Stimulated activated CD4-positive, alpha-beta T cell treated with anti-CD3 and anti-CD28 coated beads, Interleukin-12 subunit alpha, Interleukin-12 subunit beta, amount 100 ng/mL, for 24 hours (primary cell): ENCODE measurements at regions not wholly inside any gene's neighbourhood (a gene's known extent, or its start where the extent isn't known, plus 50 kb on each side); places are given as distances from the start of the nearest gene placed in this dataset.

Experiments
- DNase-seq, 2 experiments: peaks; one replicate each; pipeline ENCODE4 v3.0.0-alpha.2; 2020; ENCODE audit warnings: low read depth in 2 of 2

GRCh38 chr22:27223317-27224177 is 566.2 kb downstream of the MIAT start:
- DNase-seq: no peak

GRCh38 chr22:27224485-27225374 is 567.3 kb downstream of the MIAT start:
- no peak for DNase-seq

GRCh38 chr22:27226666-27227065 is 569.3 kb downstream of the MIAT start:
- DNase-seq: no peak

GRCh38 chr22:27228771-27229170 is 571.4 kb downstream of the MIAT start:
- no peak for DNase-seq

GRCh38 chr22:27230189-27230588 is 571.4 kb downstream of the MN1 start:
- no peak for DNase-seq

GRCh38 chr22:27231266-27231665 is 570.3 kb downstream of the MN1 start:
- no peak for DNase-seq

GRCh38 chr22:27232077-27232476 is 569.5 kb downstream of the MN1 start:
- no peak for DNase-seq

- no peak for DNase-seq
Observed at GRCh38 chr22:27237080-27237741, 564.3 kb downstream of the MN1 start.

GRCh38 chr22:27238935-27239510 is 562.5 kb downstream of the MN1 start:
- no peak for DNase-seq

- no peak for DNase-seq
Observed at GRCh38 chr22:27239520-27239919, 562.0 kb downstream of the MN1 start.

- DNase-seq: no peak
Observed at GRCh38 chr22:27240298-27241075, 561.1 kb downstream of the MN1 start.

GRCh38 chr22:27241430-27242321 is 559.9 kb downstream of the MN1 start:
- no peak for DNase-seq

GRCh38 chr22:27242474-27242873 is 559.1 kb downstream of the MN1 start:
- DNase-seq: no peak

GRCh38 chr22:27242917-27243589 is 558.5 kb downstream of the MN1 start:
- DNase-seq: no peak

GRCh38 chr22:27244328-27244727 is 557.2 kb downstream of the MN1 start:
- no peak for DNase-seq

GRCh38 chr22:27245056-27245455 is 556.5 kb downstream of the MN1 start:
- DNase-seq: no peak

GRCh38 chr22:27246558-27246957 is 555.0 kb downstream of the MN1 start:
- no peak for DNase-seq

- DNase-seq: no peak
Observed at GRCh38 chr22:27247701-27248434, 553.7 kb downstream of the MN1 start.

GRCh38 chr22:27250418-27250817 is 551.1 kb downstream of the MN1 start:
- DNase-seq: no peak
